Rectal smooth muscle tissue (tissue), 1 donor: ENCODE measurements at regions not wholly inside any gene's neighbourhood (a gene's known extent, or its start where the extent isn't known, plus 50 kb on each side); places are given as distances from the start of the nearest gene placed in this dataset.

Experiments
- H3K27ac ChIP-seq: one replicate; pipeline ENCODE4 v1.7.0; 2013; ENCODE audit warnings: low read depth, low read length, inconsistent platforms
- H3K27me3 ChIP-seq: one replicate; pipeline ENCODE4 v1.7.0; 2013; ENCODE audit warnings: low read length; ENCODE audit not compliant: control insufficient read depth, insufficient read depth
- H3K36me3 ChIP-seq: one replicate; pipeline ENCODE4 v1.7.0; 2013; ENCODE audit warnings: low read length; ENCODE audit not compliant: control insufficient read depth, insufficient read depth
- H3K4me1 ChIP-seq: one replicate; pipeline ENCODE4 v1.7.0; 2013; ENCODE audit warnings: low read length; ENCODE audit not compliant: control insufficient read depth, insufficient read depth
- H3K4me3 ChIP-seq: one replicate; pipeline ENCODE4 v1.7.0; 2013; ENCODE audit warnings: low read length
- H3K9ac ChIP-seq: one replicate; pipeline ENCODE4 v1.7.0; 2013; ENCODE audit warnings: low read length

DNA sequence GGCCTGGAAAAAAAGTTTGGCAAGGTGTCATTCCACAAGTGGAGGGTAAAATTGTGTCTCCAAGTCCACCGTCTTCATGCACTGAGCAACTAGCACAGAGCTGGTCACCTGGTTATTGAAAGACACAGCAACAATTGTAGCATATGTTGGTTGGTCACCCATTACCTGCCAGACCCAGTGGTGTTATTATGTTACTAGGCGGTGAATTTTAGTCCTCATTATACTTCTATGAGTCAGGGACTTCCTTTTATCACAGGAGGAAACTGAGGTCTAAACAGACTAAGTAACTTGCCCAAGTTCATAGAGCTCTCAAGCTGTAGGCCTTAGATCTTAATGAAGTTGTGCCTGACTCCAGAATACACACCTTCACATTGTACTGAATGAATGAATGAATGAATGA is 94.9 kb upstream of the VANGL1 start:
- Histone ChIP-seq H3K27ac (no peak overlapping the region), H3K9ac (no peak overlapping the region), H3K4me3 (no peak overlapping the region)

DNA sequence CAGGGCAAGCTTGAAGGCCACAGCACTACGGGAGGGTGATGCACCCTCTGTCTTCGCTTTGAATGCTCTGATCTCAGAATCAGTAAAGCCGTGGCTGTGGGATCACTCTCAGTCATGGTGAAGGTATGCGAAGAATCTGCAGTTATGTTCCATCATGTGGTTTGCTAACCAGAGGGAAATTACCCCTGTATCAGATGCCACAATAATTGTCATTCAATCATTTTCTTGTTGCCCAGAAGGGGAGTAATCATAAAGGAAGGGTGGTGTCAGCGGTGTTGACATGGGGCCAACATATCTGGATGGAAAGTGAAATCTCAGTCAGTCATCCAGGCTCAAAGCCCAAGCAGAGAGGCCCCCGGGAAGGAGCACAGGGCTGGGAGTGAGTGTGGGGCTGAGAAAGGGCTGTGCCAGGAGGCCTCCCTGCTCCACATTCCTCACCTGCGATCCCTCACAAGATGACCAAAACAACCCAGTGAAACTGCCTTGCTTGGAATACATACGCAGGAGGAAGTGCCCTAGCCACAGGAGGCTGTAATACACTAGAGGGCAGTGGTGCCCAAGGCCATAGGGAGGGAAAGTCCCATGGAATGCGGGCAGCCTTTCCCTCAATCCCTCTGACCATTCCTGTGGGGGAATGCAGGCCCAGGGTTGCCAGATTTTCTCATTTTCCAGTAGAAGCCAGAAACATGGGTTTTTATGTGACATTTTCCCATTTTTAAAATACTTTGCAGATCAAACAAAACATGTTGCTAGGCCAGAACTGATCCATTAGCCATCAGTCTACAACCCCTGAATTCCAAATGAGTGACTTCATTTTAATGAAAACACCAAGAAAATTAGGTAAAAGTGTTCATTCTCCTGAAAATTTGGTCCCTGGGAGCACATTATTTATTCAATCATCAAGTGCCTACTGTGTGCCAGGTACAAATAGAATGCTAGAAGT is 95.7 kb upstream of the VANGL1 start:
- no peaks in the 10 kb centered on the region for H3K36me3 ChIP-seq
- H3K4me1 ChIP-seq: no peaks in the 10 kb centered on the region
- no peaks in the 10 kb centered on the region for H3K27me3 ChIP-seq
- no peak overlapping the region for H3K27ac ChIP-seq
- no peak overlapping the region for H3K4me3 ChIP-seq
- no peak overlapping the region for H3K9ac ChIP-seq

More for the DNA sequence above, 94.9 kb upstream of the VANGL1 start:
- peaks cover under 1% of the 10 kb centered on the region for H3K27me3 ChIP-seq
- H3K4me1 ChIP-seq: no peaks in the 10 kb centered on the region
- no peaks in the 10 kb centered on the region for H3K36me3 ChIP-seq

DNA sequence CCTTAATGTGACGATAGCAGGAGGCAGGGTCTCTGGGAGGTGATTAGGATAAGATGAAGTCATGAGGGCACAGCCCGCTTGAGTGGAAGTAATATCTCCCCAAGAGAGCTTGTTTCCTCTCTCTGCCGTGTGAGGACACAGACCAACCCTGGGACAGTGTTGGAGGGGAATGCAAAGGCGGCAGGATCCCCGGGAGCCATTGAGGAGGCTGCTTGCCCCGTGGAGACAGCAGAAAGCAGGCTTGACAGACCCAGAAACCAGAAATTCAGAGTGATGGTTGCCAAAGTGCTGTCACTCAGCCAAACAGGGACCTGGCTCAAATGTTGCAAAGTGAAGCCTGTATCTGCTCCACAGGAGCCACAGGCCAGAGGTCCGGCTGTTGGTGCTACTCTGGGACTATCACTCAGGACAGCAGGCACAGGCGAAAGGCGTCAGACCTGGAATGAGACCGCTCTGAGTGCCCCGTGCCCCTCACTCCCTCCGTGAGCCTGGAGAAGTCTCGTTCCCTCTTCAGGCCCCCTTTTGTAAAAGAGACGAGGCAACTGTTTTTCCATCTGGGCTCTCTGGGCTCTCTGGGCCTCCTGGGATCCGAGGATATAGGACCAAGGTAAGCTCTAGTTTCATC is 96.6 kb upstream of the VANGL1 start:
- H3K4me1 ChIP-seq: no peaks in the 10 kb centered on the region
- no peak overlapping the region for H3K27ac ChIP-seq
- H3K27me3 ChIP-seq: no peaks in the 10 kb centered on the region
- H3K4me3 ChIP-seq: no peak overlapping the region
- H3K36me3 ChIP-seq: no peaks in the 10 kb centered on the region
- H3K9ac ChIP-seq: no peak overlapping the region

DNA sequence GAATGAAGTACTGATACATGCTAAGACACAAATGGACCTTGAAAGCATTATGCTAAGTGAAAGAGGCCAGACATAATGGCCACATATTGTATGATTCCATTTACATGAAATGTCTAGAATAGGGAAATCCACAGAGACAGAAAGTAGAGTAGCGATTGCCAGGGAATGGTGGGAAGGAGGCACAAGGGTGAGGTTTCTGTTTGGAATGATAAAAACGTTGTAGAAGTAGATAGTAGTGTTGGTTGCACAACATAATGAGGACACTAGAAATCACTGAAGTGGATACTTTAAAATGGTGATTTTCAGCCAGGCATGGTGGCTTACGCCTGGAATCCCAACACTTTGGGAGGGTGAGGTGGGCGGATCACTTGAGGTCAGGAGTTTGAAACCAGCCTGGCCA is 97.6 kb upstream of the VANGL1 start:
- no peaks in the 10 kb centered on the region for H3K27me3 ChIP-seq
- H3K4me3 ChIP-seq: no peak overlapping the region
- no peak overlapping the region for H3K9ac ChIP-seq

DNA sequence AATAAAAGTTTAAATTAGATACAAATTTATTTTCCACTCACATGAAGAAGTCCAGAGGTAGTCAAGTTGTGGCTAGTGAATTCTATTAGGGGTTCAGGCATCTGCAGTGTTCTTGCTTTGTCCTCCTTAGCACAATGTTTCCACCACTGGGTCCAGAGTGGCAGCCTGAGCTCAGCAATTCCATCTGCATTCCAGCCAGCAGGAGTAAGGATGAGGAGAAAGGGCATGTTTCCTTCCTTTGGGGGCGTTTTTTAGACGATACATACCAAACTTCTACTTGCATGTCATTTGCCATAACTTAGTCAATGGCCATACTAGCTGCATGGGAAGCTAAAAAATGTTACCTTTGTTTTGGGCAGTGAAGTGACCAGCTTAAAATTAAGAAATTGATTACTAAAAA is 98.5 kb upstream of the VANGL1 start:
- no peaks in the 10 kb centered on the region for H3K36me3 ChIP-seq
- no peak overlapping the region for H3K27ac ChIP-seq
- no peaks in the 10 kb centered on the region for H3K4me1 ChIP-seq
- H3K4me3 ChIP-seq: no peak overlapping the region
- H3K27me3 ChIP-seq: no peaks in the 10 kb centered on the region
- H3K9ac ChIP-seq: no peak overlapping the region

More for the DNA sequence above, 97.6 kb upstream of the VANGL1 start:
- Histone ChIP-seq H3K4me1 (no peaks in the 10 kb centered on the region), H3K36me3 (no peaks in the 10 kb centered on the region), H3K27ac (no peak overlapping the region)

DNA sequence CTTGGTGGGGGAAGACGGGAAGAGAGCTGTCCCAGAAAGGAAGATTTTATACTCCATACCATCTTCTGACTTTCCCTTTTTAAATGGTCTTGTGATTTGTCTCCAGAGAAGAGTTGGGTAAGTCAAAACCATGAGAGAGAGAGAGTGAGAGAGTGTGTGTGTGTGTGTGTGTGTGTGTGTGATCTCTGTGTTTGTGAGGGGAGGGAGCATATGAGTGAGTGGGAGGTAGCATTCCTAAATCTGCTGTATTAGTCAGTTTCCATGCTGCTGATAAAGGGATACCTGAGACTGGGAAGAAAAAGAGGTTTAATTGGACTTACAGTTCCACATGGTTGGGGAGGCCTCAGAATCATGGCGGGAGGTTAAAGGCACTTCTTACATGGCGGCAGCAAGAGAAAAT is 102.0 kb upstream of the VANGL1 start:
- Histone ChIP-seq H3K27ac (no peak overlapping the region), H3K27me3 (no peaks in the 10 kb centered on the region), H3K4me1 (no peaks in the 10 kb centered on the region), H3K9ac (no peak overlapping the region), H3K4me3 (no peak overlapping the region), H3K36me3 (no peaks in the 10 kb centered on the region)

DNA sequence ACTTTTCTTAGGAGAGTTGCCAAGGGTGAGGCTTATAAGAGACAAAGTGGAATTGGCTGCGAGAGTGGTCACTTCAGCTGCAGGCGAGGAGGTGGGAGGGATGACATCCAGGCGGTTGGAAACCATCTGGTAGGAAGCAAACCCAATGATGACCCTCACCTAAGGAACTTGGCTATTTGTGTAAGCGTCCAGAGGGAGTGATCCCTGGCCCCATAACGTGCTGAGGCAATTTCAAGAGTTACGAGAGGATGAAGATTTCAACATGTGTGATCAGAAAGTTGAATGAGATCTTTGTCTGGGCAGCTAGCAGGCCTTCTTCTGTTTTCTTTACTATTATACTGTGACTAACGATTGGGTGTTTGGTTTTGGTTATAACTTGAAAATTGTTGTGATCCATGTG is 102.7 kb upstream of the VANGL1 start:
- no peak overlapping the region for H3K4me3 ChIP-seq
- no peaks in the 10 kb centered on the region for H3K4me1 ChIP-seq
- H3K36me3 ChIP-seq: no peaks in the 10 kb centered on the region
- H3K27ac ChIP-seq: no peak overlapping the region
- H3K9ac ChIP-seq: no peak overlapping the region
- H3K27me3 ChIP-seq: no peaks in the 10 kb centered on the region

DNA sequence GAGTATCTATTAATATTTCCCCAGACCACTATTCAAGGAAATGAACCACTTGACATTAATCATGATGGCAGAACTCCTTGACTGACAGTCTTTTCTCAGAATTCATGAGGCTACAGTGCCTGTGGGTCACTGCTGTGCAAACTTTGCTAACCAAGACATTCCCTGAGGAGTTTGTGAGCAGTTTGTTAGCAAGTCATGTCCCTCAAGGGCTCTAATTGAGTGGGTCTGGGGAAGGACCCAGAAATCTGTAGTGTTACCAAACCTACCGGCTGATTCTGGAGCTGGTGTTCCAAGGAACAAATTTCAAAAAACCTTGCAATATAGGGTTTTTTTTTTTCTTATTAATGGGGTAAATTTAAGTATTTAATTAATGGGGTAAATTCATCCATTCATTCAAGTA is 103.2 kb upstream of the VANGL1 start:
- Histone ChIP-seq H3K27me3 (no peaks in the 10 kb centered on the region), H3K36me3 (no peaks in the 10 kb centered on the region), H3K9ac (no peak overlapping the region), H3K4me3 (no peak overlapping the region), H3K4me1 (no peaks in the 10 kb centered on the region), H3K27ac (no peak overlapping the region)

DNA sequence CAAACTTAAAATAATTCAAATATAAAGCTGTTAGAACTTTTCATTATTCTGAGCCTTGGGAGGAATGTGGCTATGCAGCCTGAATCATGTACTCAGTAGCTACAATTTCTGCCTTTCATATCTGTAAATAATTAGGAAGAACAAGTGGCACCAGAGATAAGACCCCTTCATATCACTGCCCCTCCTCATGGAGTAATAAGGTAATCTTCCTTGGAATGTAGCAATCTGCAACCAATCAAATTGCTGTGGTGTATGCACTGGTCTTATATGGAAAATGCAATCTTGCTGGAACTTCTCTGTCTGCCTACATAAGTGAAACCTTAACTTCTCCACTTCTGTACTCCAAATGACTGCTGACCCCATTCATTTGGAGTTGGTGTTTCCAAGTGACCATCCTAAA is 104.4 kb upstream of the VANGL1 start:
- Histone ChIP-seq H3K27ac (no peak overlapping the region), H3K4me3 (no peak overlapping the region), H3K27me3 (no peaks in the 10 kb centered on the region), H3K36me3 (no peaks in the 10 kb centered on the region), H3K9ac (no peak overlapping the region), H3K4me1 (no peaks in the 10 kb centered on the region)

DNA sequence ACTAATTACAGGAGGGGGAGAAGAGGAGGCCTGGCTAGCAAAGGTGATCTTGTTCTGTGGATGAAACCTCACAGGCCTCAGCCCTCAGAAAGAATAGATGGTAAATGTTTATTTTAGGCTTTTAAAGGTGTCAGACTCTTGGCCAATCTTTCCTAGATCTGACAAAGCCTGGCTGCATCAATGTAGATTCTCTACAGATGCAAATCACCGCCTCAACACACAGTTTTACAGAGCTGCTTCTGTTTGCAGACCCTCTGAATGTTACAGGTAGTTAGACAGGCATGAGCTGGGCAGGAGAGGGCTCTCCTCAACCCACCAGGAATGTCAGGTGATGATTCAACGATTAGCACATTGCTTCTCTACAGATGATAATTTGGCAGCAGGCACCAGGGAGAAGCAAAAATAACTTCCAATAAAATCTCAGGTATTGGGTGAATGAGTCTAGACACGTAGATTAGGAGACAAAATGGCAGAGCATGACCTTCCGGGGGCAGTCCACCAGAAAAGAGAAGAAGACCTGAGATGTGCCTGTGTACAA is 105.4 kb upstream of the VANGL1 start:
- Histone ChIP-seq H3K9ac (no peak overlapping the region), H3K4me3 (no peak overlapping the region), H3K36me3 (no peaks in the 10 kb centered on the region), H3K27ac (no peak overlapping the region), H3K27me3 (no peaks in the 10 kb centered on the region), H3K4me1 (no peaks in the 10 kb centered on the region)

DNA sequence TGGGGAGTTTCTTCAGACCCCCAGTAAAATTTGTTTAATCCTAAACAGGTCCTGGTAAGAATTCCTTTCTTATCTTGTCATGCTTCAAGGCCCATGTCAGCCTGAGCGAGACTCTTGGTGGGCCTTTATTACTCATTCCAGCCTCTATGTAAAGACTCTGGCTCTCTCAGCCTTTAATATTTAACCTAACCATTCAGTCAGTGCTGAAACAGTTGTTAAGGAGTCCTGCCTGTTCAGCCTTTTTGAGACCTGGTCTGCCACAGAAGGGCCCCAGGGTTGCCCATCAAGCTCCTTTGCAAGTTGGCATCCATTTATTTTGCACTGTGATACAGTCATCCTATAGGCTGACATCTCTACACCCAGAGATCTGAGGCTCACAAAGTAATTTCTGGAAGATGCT is 107.7 kb upstream of the VANGL1 start:
- no peak overlapping the region for H3K9ac ChIP-seq
- no peaks in the 10 kb centered on the region for H3K4me1 ChIP-seq
- H3K36me3 ChIP-seq: no peaks in the 10 kb centered on the region
- no peak overlapping the region for H3K27ac ChIP-seq
- no peak overlapping the region for H3K4me3 ChIP-seq
- no peaks in the 10 kb centered on the region for H3K27me3 ChIP-seq

DNA sequence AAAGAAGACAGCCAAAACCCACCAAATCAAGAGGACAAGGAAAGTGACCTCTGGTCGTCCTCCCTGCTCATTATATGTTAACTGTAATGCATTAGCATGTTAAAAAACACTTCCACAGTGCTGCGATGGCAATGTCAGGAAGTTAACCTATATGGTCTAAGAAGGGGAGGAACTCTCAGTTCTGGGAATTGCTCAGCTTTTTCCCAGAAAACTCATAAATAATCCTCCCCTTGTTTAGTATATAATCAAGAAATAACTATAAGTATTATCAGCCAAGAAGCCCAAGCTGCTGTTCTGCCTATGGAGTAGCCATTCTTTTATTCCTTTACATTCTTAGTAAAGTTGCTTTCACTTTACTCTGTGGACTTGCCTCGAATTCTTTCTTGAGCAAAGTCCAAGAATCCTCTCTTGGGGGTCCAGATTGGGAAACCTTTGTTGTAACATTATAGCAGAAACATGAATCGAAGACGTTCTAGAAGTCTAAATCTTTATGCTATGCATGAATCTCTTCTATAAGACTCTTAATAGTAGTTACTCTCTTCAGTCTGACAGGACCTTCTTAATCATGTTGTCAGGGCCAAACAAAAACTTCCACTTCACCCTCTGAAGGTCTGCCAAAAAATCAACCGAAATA is 110.0 kb upstream of the VANGL1 start:
- Histone ChIP-seq H3K27ac (no peak overlapping the region), H3K4me3 (no peak overlapping the region), H3K4me1 (no peaks in the 10 kb centered on the region), H3K36me3 (no peaks in the 10 kb centered on the region), H3K9ac (no peak overlapping the region), H3K27me3 (no peaks in the 10 kb centered on the region)
